H9 (cell line): ENCODE measurements at regions not wholly inside any gene's neighbourhood (a gene's known extent, or its start where the extent isn't known, plus 50 kb on each side); places are given as distances from the start of the nearest gene placed in this dataset.

Source experiments
- DNase-seq: peaks from one replicate; pipeline ENCODE4 v3.0.0-alpha.2; 2017
- H2AFZ ChIP-seq: one replicate; pipeline ENCODE4 v1.6.1; 2013; ENCODE audit warnings: mild to moderate bottlenecking, low read length, control low read depth, moderate library complexity
- H2AK5ac ChIP-seq: 2 replicates; pipeline ENCODE4 v1.6.1; 2013; ENCODE audit warnings: low read length, control low read depth, mixed read lengths; ENCODE audit not compliant: insufficient read length
- H2BK120ac ChIP-seq: one replicate; pipeline ENCODE4 v1.6.1; 2013; ENCODE audit warnings: low read depth, mild to moderate bottlenecking, low read length, control low read depth, inconsistent platforms; ENCODE audit not compliant: poor library complexity, severe bottlenecking
- H2BK12ac ChIP-seq: 2 replicates; pipeline ENCODE4 v1.6.1; 2013; ENCODE audit warnings: low read length, control low read depth, mixed read lengths, low read depth; ENCODE audit not compliant: insufficient read length
- H2BK15ac ChIP-seq: 2 replicates; pipeline ENCODE4 v1.6.1; 2013; ENCODE audit warnings: low read depth, low read length, control low read depth
- H2BK20ac ChIP-seq: one replicate; pipeline ENCODE4 v1.6.1; 2013; ENCODE audit warnings: low read depth, mild to moderate bottlenecking, low read length, control low read depth, inconsistent platforms; ENCODE audit not compliant: poor library complexity, severe bottlenecking
- H2BK5ac ChIP-seq: 2 replicates; pipeline ENCODE4 v1.6.1; 2013; ENCODE audit warnings: low read length, control low read depth, mixed read lengths; ENCODE audit not compliant: insufficient read length
- H3K14ac ChIP-seq: 2 replicates; pipeline ENCODE4 v1.6.1; 2013; ENCODE audit warnings: low read length, control low read depth; ENCODE audit not compliant: insufficient read depth
- H3K18ac ChIP-seq: 2 replicates; pipeline ENCODE4 v1.6.1; 2013; ENCODE audit warnings: low read depth, mild to moderate bottlenecking, mixed read lengths, low read length, control low read depth; ENCODE audit not compliant: insufficient read length
- H3K23ac ChIP-seq: 2 replicates; pipeline ENCODE4 v1.6.1; 2013; ENCODE audit warnings: low read length, control low read depth, mixed read lengths, low read depth; ENCODE audit not compliant: insufficient read length
- H3K23me2 ChIP-seq: 2 replicates; pipeline ENCODE4 v1.6.1; 2013; ENCODE audit warnings: low read depth, mild to moderate bottlenecking, mixed read lengths, low read length, control low read depth; ENCODE audit not compliant: insufficient read length, poor library complexity, severe bottlenecking
- H3K27ac ChIP-seq: 2 replicates; pipeline ENCODE4 v1.5.1; 2013; ENCODE audit warnings: low read length, control low read depth, mixed read lengths, low read depth; ENCODE audit not compliant: insufficient read length
- H3K27me3 ChIP-seq: 2 replicates; pipeline ENCODE4 v1.6.1; 2013; ENCODE audit warnings: low read length, control low read depth, inconsistent platforms; ENCODE audit not compliant: insufficient read depth
- H3K4ac ChIP-seq: 2 replicates; pipeline ENCODE4 v1.6.1; 2013; ENCODE audit warnings: low read depth, mild to moderate bottlenecking, control low read depth, inconsistent platforms, low read length, moderate library complexity
- H3K4me1 ChIP-seq: 2 replicates; pipeline ENCODE4 v1.6.1; 2013; ENCODE audit warnings: low read length, control low read depth, inconsistent platforms; ENCODE audit not compliant: insufficient read depth
- H3K4me2 ChIP-seq: 2 replicates; pipeline ENCODE4 v1.6.1; 2013; ENCODE audit warnings: low read length, control low read depth, mixed read lengths; ENCODE audit not compliant: insufficient read length, insufficient read depth
- H3K56ac ChIP-seq: 2 replicates; pipeline ENCODE4 v1.6.1; 2013; ENCODE audit warnings: low read depth, mild to moderate bottlenecking, mixed read lengths, low read length, control low read depth; ENCODE audit not compliant: insufficient read length
- H3K79me1 ChIP-seq: 2 replicates; pipeline ENCODE4 v1.6.1; 2013; ENCODE audit warnings: low read depth, mild to moderate bottlenecking, moderate library complexity, low read length, control low read depth, inconsistent platforms; ENCODE audit not compliant: insufficient read depth, poor library complexity, severe bottlenecking
- H3K79me2 ChIP-seq: 2 replicates; pipeline ENCODE4 v1.6.1; 2013; ENCODE audit warnings: low read length, control low read depth, inconsistent platforms; ENCODE audit not compliant: insufficient read depth
- H3K9ac ChIP-seq: 2 replicates; pipeline ENCODE4 v1.6.1; 2013; ENCODE audit warnings: low read length, control low read depth, mixed read lengths; ENCODE audit not compliant: insufficient read length; ENCODE audit errors: extremely low read depth
- H3K9me3 ChIP-seq: one replicate; pipeline ENCODE4 v1.6.1; 2013; ENCODE audit warnings: low read depth, low read length, inconsistent platforms; ENCODE audit not compliant: control insufficient read depth
- H3T11ph ChIP-seq: one replicate; pipeline ENCODE4 v1.6.1; 2013; ENCODE audit warnings: mild to moderate bottlenecking, low read length, control low read depth, inconsistent platforms
- H4K20me1 ChIP-seq: one replicate; pipeline ENCODE4 v1.6.1; 2013; ENCODE audit not compliant: control insufficient read depth, insufficient read length, insufficient read depth
- H4K5ac ChIP-seq: 2 replicates; pipeline ENCODE4 v1.6.1; 2013; ENCODE audit warnings: low read depth, mild to moderate bottlenecking, mixed read lengths, low read length, control low read depth; ENCODE audit not compliant: insufficient read length
- H4K8ac ChIP-seq: replicated peaks from 2 replicates; pipeline ENCODE4 v1.6.1; 2013; ENCODE audit warnings: low read length, control low read depth, mixed read lengths, low read depth; ENCODE audit not compliant: insufficient read length
- H4K91ac ChIP-seq: 2 replicates; pipeline ENCODE4 v1.6.1; 2013; ENCODE audit warnings: low read depth, mild to moderate bottlenecking, moderate library complexity, mixed read lengths, low read length, control low read depth; ENCODE audit not compliant: insufficient read length
- H3K27ac Mint-ChIP-seq, 3 experiments: 2 replicates in 2 of 3; 3 replicates in 1 of 3; pipeline ENCODE4 v1.8.0; 2020 to 2021; ENCODE audit warnings: mixed read lengths in 3 of 3, mild to moderate bottlenecking in 1 of 3, moderate library complexity in 1 of 3
- H3K27me3 Mint-ChIP-seq: 2 replicates; pipeline ENCODE4 v1.8.0; 2021; ENCODE audit warnings: low read depth, mild to moderate bottlenecking, moderate library complexity, mixed read lengths
- H3K36me3 Mint-ChIP-seq, 3 experiments: 2 replicates in 2 of 3; 3 replicates in 1 of 3; pipeline ENCODE4 v1.8.0; 2020 to 2021; ENCODE audit warnings: low read depth in 3 of 3, mixed read lengths in 3 of 3; ENCODE audit not compliant: insufficient read depth in 1 of 3
- H3K4me1 Mint-ChIP-seq, 2 experiments: 2 replicates each; pipeline ENCODE4 v1.8.0; 2020; ENCODE audit warnings: mixed read lengths in 2 of 2
- H3K4me3 Mint-ChIP-seq, 2 experiments: 2 replicates in 1 of 2; 3 replicates in 1 of 2; pipeline ENCODE4 v1.8.0; 2020 to 2021; ENCODE audit warnings: mild to moderate bottlenecking in 2 of 2, mixed read lengths in 2 of 2, moderate library complexity in 1 of 2
- H3K9me3 Mint-ChIP-seq, 2 experiments: 2 replicates in 1 of 2; 3 replicates in 1 of 2; pipeline ENCODE4 v1.8.0; 2020; ENCODE audit warnings: mild to moderate bottlenecking in 2 of 2, mixed read lengths in 2 of 2, moderate library complexity in 1 of 2
- WGBS: extraction: QIAGEN DNeasy Blood & Tissue Kit; methylation state at CpG from one replicate; pipeline ENCODE4 v1.1.7; 2013; ENCODE audit warnings: missing lambda C conversion rate, low lambda C conversion rate, mixed read lengths; ENCODE audit not compliant: insufficient read length; ENCODE audit errors: extremely low coverage; 5-methylcytosine and 5-hydroxymethylcytosine counted together
- TF ChIP-seq, protein P1 (sequence below): fragments of 200-600 bp; sonication (generic); conservative IDR thresholded peaks from 3 replicates; pipeline ENCODE4 v1.8.0; 2021; ENCODE audit warnings: antibody characterized with exemption, mild to moderate bottlenecking

DNA sequence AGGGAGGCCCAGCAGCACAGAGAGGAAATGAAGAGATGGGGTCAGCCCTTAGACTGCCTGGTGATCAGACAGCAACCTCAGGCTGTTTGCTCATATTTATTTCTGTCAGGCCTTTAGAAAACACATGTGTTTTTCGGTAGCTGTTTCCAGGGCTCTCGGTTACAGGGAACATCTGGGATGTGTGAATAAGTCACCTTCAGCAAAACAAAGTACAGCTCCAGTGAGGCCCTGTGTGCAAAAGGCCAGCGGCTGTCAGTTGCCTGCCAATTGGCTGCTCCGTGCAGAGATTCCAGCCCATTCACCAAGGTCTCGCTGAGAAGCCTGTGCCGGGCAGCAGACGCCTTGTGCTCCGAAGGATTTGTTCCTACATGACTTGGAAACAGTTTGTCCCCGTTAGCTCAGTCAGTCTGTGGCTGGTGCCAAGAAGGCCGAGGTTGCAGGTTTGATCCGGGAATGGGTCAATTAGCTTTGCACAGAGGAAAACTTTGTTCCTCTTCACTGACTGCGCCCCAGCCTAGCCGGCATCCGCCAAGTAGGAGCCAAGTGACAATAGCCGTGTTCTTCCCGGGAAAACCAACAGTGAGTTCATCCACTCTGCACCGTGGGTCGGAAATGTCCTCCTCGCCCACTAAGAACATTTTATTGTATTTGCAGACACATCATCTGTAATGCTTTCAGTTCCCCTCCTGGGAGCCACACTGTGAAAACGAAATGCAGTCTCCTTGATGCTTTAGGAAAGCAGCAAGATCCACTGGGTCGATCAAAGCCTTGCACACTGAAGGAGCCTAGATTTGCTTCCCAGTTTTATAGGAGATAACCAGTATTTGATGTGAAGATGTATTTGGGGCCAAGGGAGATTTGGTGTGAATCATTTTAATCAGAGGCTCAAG, 315.4 kb upstream of the CDYL start:
- no peak overlapping the region for H2BK15ac ChIP-seq
- no peaks in the 10 kb centered on the region for H3K27me3 ChIP-seq
- H2AFZ ChIP-seq: no peak overlapping the region
- H3K23me2 ChIP-seq: no peaks in the 10 kb centered on the region
- no peak overlapping the region for H4K91ac ChIP-seq
- H3K9me3 Mint-ChIP-seq: peaks cover 3 to 6% of the 10 kb centered on the region in 2 experiments; a peak in 3 of 5 replicates
- H3K36me3 Mint-ChIP-seq: peaks cover 0 to 8% (median 0%) of the 10 kb centered on the region in 3 experiments; a peak in 1 of 7 replicates
- H3K27me3 Mint-ChIP-seq: peaks cover 9% of the 10 kb centered on the region
- H2BK20ac ChIP-seq: no peak overlapping the region
- H3K56ac ChIP-seq: no peak overlapping the region
- no CpG with 5 or more reads among the region's 21 CpGs for WGBS
- H3K9me3 ChIP-seq: no peaks in the 10 kb centered on the region
- DNase-seq: no peak
- TF ChIP-seq, protein P1, sequence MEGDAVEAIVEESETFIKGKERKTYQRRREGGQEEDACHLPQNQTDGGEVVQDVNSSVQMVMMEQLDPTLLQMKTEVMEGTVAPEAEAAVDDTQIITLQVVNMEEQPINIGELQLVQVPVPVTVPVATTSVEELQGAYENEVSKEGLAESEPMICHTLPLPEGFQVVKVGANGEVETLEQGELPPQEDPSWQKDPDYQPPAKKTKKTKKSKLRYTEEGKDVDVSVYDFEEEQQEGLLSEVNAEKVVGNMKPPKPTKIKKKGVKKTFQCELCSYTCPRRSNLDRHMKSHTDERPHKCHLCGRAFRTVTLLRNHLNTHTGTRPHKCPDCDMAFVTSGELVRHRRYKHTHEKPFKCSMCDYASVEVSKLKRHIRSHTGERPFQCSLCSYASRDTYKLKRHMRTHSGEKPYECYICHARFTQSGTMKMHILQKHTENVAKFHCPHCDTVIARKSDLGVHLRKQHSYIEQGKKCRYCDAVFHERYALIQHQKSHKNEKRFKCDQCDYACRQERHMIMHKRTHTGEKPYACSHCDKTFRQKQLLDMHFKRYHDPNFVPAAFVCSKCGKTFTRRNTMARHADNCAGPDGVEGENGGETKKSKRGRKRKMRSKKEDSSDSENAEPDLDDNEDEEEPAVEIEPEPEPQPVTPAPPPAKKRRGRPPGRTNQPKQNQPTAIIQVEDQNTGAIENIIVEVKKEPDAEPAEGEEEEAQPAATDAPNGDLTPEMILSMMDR: no peak
- no peak overlapping the region for H3K23ac ChIP-seq
- H3K27ac ChIP-seq: no peak overlapping the region
- no peaks in the 10 kb centered on the region for H3K4me1 ChIP-seq
- H3K18ac ChIP-seq: no peak overlapping the region
- no peak overlapping the region for H2AK5ac ChIP-seq
- H4K5ac ChIP-seq: no peak overlapping the region
- H3K4me3 Mint-ChIP-seq: no peak overlapping the region
- H2BK120ac ChIP-seq: no peak overlapping the region
- peaks cover 5 to 11% of the 10 kb centered on the region in 2 experiments; a peak in 2 of 4 replicates for H3K4me1 Mint-ChIP-seq
- H2BK12ac ChIP-seq: no peak overlapping the region
- H3K79me1 ChIP-seq: no peaks in the 10 kb centered on the region
- no peak overlapping the region for H3K4me2 ChIP-seq
- no peak overlapping the region for H3K14ac ChIP-seq
- H3K9ac ChIP-seq: no peak overlapping the region
- H3K79me2 ChIP-seq: no peaks in the 10 kb centered on the region
- no peak overlapping the region for H2BK5ac ChIP-seq
- no peaks in the 10 kb centered on the region for H4K20me1 ChIP-seq
- H3K27ac Mint-ChIP-seq: no peak overlapping the region
- no peak overlapping the region for H4K8ac ChIP-seq
- H3T11ph ChIP-seq: no peak overlapping the region
- H3K4ac ChIP-seq: no peak overlapping the region
